Forelimb muscle (tissue), 1 donor: ENCODE measurements at regions not wholly inside any gene's neighbourhood (a gene's known extent, or its start where the extent isn't known, plus 50 kb on each side); places are given as distances from the start of the nearest gene placed in this dataset.
"Not testable (repeated sequence)": the region's sequence is repeated elsewhere in the genome, so short reads cannot be mapped to it uniquely, and the experiment has no call there.

ENCODE experiments used
- DNase-seq: peaks from one replicate; pipeline ENCODE4 v3.0.0-alpha.2; 2013; ENCODE audit warnings: low read depth

DNA sequence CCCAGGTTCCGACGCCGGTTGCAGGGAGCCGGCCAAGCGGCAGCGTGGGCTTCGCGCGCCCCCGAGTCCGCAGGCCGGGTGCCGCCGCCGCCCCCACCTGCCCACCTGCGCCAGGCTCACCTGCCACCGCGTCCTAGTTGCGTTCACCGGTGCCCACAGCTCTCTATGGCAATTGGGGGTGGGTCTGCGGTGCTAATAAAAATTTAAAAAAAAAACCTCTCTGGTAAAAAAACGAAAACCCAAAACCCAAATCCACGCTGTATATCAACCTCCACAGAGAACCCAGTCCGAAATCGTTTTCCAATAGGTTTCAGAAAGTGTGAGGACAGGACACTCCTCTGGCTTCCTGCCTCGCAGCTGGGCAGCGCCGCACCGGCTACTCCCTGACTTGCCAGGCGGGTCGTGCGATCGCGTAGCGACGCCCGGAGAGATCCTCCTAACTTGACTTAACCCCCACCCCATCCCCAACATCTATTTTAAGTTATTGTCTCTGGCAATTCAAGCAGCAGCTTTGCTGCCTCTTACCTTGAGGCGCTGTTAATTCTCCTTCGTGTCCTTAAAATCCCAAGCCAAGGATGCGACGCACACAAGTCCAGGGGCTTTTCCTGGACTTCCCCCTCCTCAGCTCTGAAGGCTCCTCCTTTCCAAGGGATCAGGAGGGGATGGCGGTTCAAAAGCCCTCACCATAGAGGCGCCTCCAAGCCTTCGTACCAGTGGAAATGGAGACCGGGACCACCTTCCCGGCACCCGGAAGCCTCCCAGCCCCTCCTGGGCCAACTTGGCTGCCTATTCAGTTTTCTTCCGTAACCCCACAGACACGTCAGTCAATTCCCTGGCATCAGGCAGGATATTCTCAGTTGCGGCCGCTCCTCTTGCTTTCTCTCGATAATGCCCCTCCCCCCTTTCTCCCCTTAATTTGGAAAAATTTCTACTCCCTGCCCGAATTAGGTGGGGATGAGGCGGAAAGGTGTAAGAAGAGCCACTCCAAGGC lies 1639.4 kb upstream of the C9orf72 start:
- no peak for DNase-seq

DNA sequence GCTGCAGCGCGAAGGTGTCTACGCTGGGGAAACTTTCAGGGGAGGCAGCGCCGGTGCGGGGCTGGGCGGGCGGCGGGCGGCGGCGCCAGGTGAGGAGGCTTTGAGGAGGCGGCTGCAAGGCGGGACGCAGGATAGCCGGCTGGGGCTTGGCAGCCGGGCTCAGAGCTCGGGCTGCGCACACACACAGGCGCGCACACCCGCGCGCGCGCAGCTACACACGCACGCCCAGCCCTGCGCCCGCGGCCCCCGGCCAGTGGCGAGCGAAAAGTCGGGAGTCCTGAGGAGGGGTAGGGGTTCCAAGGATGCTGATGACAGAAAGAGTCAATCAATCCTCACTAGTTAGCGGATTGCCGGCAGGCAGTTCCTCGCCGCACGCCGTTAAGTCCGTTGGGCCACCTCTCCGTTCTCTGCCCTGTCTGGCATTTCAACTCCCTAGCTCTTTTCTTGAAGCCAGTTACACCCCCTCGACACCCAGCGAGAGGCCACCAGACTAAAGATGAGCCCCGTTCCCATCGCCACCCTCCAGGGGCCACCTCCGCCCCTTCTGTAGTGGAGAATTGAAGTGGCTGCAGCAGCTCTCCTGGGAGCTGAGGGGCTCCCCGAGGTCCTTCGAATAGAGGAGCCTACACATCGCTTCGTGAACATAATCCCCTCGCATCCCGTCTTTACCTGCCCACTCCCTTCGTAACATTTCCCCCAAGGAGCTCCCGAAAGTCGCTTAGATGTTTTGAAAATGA lies 1640.3 kb upstream of the C9orf72 start, which contains the start of gene LINGO2:
Gene LINGO2, minus strand, starts transcription at position 185 of the 737 bp plus-strand sequence.
- no peak for DNase-seq

DNA sequence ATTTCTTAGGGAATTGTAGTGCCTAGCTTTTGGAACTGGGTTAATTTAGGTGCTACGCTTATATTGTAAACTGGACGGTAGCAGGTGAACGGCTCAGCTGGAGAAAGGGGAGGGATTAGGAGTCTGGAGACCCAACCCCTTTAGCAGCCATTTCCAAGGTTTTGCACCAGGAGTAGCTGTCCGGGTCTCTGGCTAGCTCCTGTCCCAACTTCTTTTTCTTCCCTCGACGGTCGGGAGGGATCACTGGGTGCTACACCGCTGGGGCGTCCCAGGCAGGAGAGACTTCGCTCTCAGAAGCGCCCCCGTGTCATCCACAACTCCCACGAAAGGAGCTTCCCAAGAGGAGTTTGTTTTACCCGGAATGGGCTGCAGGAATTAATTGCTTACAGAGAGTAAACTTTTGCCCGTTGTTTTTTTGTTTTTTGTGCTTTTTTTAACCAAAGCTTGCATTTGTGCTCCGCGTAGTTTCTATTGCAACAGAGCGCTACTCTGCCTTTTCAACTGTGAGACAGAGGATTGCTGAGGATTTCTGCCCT lies 1640.9 kb upstream of the C9orf72 start:
- DNase-seq = no peak

DNA sequence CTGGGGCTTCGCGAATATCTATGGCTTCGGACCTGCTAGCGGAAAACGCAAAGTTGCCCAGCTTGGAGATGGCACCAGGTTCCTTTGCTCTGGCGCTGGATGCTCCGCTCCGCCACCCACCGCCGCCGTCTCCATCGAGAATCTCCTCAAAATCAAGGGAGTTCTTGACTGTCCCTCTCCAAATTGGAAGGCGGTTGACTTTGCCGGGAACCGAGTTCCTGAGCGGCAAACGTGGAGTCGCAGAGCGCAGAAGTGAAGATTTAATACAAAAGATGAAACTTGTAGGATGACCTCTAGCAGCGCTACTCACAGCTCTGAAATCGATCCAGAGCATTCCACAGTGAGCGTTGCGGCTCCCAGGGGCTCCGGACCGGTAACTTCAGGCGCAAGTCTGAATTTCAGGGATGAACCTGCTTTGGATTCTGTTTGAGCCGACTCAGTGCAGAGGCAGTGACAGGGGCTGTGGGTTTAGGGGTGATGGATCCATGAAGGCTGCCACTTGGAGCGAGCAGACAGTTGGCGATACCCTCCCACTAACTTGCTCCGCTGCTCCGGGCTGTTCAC lies 1641.5 kb upstream of the C9orf72 start:
- DNase-seq = no peak

DNA sequence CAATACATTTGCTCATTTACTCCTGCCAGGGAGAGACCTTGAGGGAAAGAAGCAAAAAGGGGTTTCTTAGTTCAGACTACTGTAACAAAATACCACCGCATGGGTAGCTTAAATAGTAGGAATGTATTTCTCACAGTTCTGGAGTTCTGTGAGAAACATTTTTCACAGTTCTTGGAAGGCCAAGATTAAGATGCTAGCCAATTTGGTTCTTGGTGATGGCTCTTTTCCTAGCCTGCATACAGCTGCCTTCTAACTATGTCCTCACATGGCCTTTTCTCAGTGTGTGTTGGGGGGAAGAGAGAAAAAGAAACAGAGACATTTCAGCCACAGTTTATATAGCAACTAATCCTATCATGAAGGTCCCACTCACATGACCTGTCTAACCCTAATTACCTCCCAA lies 1644.7 kb upstream of the C9orf72 start:
- DNase-seq = no peak

- DNase-seq = no peak
Observed at GRCh38 chr9:29220596-29221251, 1647.4 kb upstream of the C9orf72 start.

DNA sequence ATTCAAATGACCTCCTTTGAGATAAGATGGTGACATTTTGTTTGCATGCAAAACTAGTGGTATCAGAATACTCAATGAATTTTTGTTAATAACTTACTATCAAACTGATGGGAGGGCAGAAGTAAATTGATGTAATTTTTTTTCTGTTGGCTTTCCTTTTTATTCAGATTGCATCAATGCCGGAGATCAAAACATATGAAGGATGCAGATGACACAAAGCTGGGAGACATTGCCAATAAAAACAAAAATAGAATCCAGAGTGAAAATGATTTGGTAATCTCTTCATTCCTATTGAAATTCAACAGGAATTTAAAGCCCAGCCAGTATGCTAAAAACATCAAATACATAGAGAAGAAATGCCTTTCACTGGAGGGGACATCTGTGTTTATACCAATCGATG lies 1655.3 kb upstream of the C9orf72 start:
- no peak for DNase-seq

- no peak for DNase-seq
Observed at GRCh38 chr9:29230931-29231330, 1657.7 kb upstream of the C9orf72 start.

DNA sequence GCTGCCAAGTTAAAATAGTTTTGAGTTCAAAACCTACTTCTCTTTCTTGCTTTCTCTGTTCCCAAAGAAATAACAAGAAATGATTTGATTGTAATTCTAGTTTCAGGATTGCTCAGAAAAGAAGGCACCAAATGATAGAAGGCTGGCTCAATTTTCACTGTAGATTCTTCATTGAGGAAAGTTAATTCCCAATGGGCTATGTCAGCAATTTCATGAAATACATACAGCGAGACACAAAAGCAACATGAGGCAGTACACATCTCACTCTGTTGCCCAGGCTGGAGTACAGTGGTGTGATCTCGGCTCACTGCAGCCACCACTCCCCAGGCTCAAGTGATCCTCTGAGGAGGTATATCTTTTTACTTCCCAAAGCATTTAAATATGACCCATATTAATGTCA lies 1659.9 kb upstream of the C9orf72 start:
- no peak for DNase-seq

- no peak for DNase-seq
Observed at GRCh38 chr9:29241320-29241719, 1668.0 kb upstream of the C9orf72 start.

DNA sequence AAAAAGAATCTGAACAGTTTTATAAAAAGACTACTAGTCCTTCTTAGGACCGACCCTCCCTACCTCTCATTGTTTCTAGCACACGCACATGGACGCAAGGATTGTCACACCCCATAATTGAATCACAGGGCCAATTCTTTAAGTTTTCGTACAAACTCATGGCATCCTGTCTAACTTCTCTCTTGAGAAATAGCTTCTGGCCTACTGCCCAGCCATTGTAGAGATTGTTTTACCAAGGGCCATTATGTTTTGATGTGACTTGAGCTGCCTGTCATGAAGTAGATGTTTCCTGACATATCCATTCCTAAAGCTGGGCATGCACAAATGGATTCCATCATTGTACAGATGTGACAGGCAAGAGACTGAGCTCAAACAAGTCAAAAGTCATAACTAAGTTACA lies 1672.1 kb upstream of the C9orf72 start:
- DNase-seq = no peak

- DNase-seq = not testable (repeated sequence)
Observed at GRCh38 chr9:29270400-29270799, 1697.1 kb upstream of the C9orf72 start.

DNA sequence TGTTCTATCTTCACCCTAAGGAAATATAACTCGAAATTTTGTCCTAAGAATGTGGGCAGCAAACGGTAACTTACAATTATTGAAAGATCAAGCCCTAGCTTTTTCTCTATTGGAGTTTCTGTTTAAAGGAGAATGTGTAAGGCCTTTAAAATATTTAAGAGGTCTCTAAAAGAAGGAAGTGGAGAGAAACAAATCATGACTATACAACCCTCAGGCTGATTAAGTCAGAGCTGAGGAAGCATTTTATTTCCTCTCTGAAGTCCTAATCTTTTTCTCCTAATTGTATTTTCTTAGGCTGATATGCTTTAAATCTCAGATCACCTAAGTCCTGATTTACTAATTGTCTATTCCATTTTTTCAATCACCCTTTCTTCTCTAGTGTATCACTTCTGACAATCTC lies 1708.8 kb upstream of the C9orf72 start:
- no peak for DNase-seq

- no peak for DNase-seq
Observed at GRCh38 chr9:29285818-29286217, 1712.5 kb upstream of the C9orf72 start.

DNA sequence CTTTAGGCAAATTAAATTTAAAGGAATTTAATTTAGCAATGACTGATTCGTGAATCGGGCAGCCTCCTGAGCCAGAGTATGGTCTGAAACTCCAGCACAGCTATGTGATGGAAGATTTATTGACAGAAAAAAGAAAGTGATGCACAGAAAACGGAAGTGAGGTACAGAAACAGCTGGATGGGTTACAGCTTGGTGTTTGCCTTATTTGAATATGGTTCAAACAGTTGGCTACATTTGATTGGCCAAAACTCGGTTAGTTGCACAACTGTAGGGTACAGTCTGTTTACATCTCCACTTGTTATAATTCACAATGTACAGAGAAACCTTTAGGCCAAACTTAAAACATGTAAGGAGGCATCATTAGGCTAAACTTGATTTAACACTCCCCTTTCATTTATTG lies 1716.1 kb upstream of the C9orf72 start:
- no peak for DNase-seq

DNA sequence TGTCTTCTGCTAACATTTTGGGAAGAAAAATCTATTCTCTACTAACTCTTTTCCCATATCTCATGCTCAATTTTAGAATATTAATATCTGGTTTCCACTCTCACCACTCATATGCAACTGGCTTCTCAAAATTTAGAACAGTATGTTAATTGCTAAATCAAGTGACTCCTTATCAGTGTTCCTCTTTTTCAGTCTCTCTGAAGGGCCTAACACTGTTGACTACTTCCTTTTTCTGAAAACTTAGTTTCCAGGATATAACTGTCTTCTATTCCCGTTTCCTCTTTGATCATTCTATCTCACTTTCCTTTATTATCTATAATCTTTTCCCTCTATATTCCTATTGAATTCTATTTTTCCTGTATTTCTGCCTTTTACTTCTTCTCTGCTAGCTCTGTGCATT lies 1717.2 kb upstream of the C9orf72 start:
- no peak for DNase-seq

GRCh38 chr9:29297592-29297991 lies 1724.3 kb upstream of the C9orf72 start:
- DNase-seq = no peak

DNA sequence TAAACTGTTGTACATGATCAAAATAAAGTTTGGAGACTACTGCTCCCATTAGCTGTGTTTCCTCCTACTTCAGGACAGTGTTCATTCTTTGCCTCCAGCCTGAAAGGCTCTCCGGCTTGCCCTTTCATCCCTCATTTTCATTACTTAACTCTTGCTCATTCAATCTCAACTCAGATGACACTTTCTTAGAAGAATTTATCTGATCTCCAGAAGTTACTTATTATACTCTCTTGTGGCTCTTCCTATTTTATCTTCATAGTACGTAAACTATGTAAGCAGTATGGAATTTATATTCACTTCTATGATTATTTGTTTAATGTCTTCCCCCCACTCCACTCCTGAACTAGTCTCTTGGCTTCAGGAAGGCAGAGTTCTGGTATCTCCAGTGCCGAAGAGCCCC lies 1737.9 kb upstream of the C9orf72 start:
- no peak for DNase-seq

DNA sequence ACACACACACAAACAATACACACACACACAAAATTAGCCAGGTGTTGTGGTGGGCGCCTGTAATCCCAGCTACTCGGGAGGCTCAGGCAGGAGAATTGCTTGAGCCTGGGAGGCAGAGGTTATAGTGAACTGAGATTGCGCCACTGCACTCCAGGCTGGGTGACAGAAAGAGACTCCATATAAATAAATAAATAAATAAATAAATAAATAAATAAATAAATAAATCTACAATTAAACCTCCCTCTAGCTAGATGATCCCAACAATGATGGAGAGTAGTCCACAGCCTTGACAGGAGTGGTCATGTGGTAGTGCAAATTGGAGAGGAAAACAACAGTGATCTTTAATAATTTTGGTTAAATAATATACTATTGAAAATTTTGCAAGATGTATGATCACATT lies 1739.0 kb upstream of the C9orf72 start:
- DNase-seq = no peak

GRCh38 chr9:29319736-29320513 lies 1746.6 kb upstream of the C9orf72 start:
- no peak for DNase-seq

- DNase-seq = no peak
Observed at GRCh38 chr9:29322240-29322639, 1749.0 kb upstream of the C9orf72 start.
